ENCODE measurements at regions not wholly inside any gene's neighbourhood (a gene's known extent, or its start where the extent isn't known, plus 50 kb on each side); places are given as distances from the start of the nearest gene placed in this dataset.

DNA sequence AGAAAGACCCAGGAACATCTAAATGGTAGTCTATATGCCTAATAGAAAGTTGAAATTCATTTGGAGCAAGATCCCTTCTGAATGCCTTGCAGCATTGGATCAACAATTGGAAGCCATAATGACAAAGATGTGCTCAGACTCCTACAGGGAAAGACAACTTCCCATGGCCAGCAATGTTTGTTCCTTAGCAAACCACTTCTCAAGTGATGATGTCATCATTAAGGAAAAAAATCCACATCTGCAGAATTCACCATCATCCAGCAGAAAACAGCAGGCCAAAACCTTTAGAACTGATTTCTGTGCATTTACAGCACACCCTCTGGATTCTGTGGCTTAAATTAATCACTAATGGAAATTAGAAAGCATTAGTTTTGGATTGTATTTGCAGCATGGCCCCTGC, 82.4 kb upstream of the ZIC3 start:
- DNase-seq (no peak), ATAC-seq (ENCODE audit: low read depth) (no peak)
- Mint-ChIP-seq H3K4me1 (no peaks in the 10 kb centered on the region), H3K27me3 (no peaks in the 10 kb centered on the region), H3K4me3 (no peak overlapping the region), H3K27ac (no peak overlapping the region), H3K36me3 (ENCODE audit: low read depth) (no peaks in the 10 kb centered on the region), H3K9me3 (no peaks in the 10 kb centered on the region)
- intact Hi-C loops (cut with micrococcal nuclease), result no loop called here
- TF ChIP-seq CTCF (IDR thresholded peaks at IDR 0.05), result no peak
- CTCF ChIA-PET, result no interaction called here
- POLR2A ChIA-PET, result no interaction called here

DNA sequence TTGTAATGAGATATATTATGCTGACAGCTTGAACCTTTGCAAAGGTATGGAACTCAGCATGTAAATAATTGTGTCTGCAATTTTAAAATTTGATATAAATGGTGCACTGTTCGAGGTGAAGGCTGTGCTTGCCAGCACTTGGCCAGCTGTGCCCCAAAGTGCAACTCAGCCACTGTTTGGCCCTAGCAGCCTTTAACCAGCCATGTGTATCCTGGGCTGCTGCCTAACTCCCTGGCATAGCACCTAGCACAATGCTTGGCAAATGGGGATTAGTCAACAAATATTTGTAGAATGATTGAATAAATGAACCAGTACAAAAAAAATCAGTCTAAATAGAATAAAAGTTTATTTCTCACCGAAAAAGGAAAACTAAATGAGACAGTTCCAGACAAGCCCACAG, 83.8 kb upstream of the ZIC3 start:
- ATAC-seq (ENCODE audit: low read depth) (no peak), DNase-seq (no peak)
- no peaks in the 10 kb centered on the region for H3K36me3 Mint-ChIP-seq (ENCODE audit: low read depth)
- H3K4me3 Mint-ChIP-seq, result no peak overlapping the region
- intact Hi-C loops (cut with micrococcal nuclease), result no loop called here
- no peaks in the 10 kb centered on the region for H3K9me3 Mint-ChIP-seq
- H3K4me1 Mint-ChIP-seq, result no peaks in the 10 kb centered on the region
- H3K27ac Mint-ChIP-seq, result no peak overlapping the region
- H3K27me3 Mint-ChIP-seq, result no peaks in the 10 kb centered on the region
- ChIA-PET POLR2A (no interaction called here), CTCF (no interaction called here)
- no peak for TF ChIP-seq CTCF (IDR thresholded peaks at IDR 0.05)

DNA sequence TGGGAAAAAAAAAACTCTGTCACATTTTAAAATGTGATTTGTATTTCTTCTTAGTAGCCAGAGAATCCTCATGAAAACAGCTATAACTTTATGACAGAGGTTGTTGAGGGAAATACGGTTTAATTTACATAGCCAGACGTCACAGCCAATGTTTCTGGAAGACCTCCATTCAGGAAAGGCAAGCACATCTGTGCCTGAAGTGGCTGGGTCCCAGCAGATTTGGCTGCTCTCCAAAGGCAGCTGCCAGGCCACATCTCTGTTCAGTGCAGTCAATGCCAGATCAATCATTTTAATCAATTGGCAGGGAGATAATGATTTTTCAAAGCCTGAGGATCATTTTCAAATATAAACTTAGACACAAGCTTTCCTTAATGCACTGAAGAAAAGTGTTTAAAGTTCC, 86.5 kb upstream of the ZIC3 start:
- ChIA-PET CTCF (no interaction called here), POLR2A (no interaction called here)
- no peaks in the 10 kb centered on the region for H3K9me3 Mint-ChIP-seq
- ATAC-seq (ENCODE audit: low read depth) (no peak), DNase-seq (no peak)
- H3K36me3 Mint-ChIP-seq (ENCODE audit: low read depth), result no peaks in the 10 kb centered on the region
- TF ChIP-seq CTCF (IDR thresholded peaks at IDR 0.05), result no peak
- no peak overlapping the region for H3K4me3 Mint-ChIP-seq
- no peaks in the 10 kb centered on the region for H3K4me1 Mint-ChIP-seq
- H3K27ac Mint-ChIP-seq, result no peak overlapping the region
- intact Hi-C loops (cut with micrococcal nuclease), result no loop called here
- H3K27me3 Mint-ChIP-seq, result no peaks in the 10 kb centered on the region

- TF ChIP-seq CTCF (IDR thresholded peaks at IDR 0.05), result no peak
- intact Hi-C loops (cut with micrococcal nuclease), result no loop called here
- H3K27me3 Mint-ChIP-seq, result no peaks in the 10 kb centered on the region
- no peak overlapping the region for H3K27ac Mint-ChIP-seq
- H3K4me3 Mint-ChIP-seq, result no peak overlapping the region
- CTCF ChIA-PET, result no interaction called here
- no peak for ATAC-seq (ENCODE audit: low read depth)
- POLR2A ChIA-PET, result no interaction called here
- no peaks in the 10 kb centered on the region for H3K4me1 Mint-ChIP-seq
- H3K36me3 Mint-ChIP-seq (ENCODE audit: low read depth), result no peaks in the 10 kb centered on the region
- no peak for DNase-seq
- no peaks in the 10 kb centered on the region for H3K9me3 Mint-ChIP-seq
Measured at GRCh38 chrX:137441711-137442110, 124.2 kb upstream of the ZIC3 start.

- no peaks in the 10 kb centered on the region for H3K36me3 Mint-ChIP-seq (ENCODE audit: low read depth)
- intact Hi-C loops (cut with micrococcal nuclease), result no loop called here
- ChIA-PET CTCF (no interaction called here), POLR2A (no interaction called here)
- H3K9me3 Mint-ChIP-seq, result peaks cover 2% of the 10 kb centered on the region
- H3K27me3 Mint-ChIP-seq, result peaks cover 12% of the 10 kb centered on the region
- ATAC-seq (ENCODE audit: low read depth) (no peak), DNase-seq (no peak)
- no peak for TF ChIP-seq CTCF (IDR thresholded peaks at IDR 0.05)
- peaks cover 7% of the 10 kb centered on the region for H3K4me1 Mint-ChIP-seq
- no peak overlapping the region for H3K27ac Mint-ChIP-seq
- no peak overlapping the region for H3K4me3 Mint-ChIP-seq
Measured at GRCh38 chrX:137432609-137433008, 133.3 kb upstream of the ZIC3 start.
